Fibroblast of villous mesenchyme (primary cell): ENCODE measurements at regions not wholly inside any gene's neighbourhood (a gene's known extent, or its start where the extent isn't known, plus 50 kb on each side); places are given as distances from the start of the nearest gene placed in this dataset.
"Not testable (repeated sequence)": the region's sequence is repeated elsewhere in the genome, so short reads cannot be mapped to it uniquely, and the experiment has no call there.

ENCODE experiments used
- DNase-seq: peaks from one replicate; pipeline ENCODE4 v3.0.0-alpha.2; 2010; ENCODE audit warnings: low read depth
- H3K4me3 ChIP-seq: 2 replicates; pipeline ENCODE4 v1.5.1; 2011; ENCODE audit warnings: low read depth, mild to moderate bottlenecking, low read length
- TF ChIP-seq, protein P1 (sequence below): IDR thresholded peaks from 2 replicates; pipeline ENCODE4 v1.5.1; 2012; ENCODE audit warnings: low read depth, mild to moderate bottlenecking, low read length; ENCODE audit not compliant: insufficient read depth

DNA sequence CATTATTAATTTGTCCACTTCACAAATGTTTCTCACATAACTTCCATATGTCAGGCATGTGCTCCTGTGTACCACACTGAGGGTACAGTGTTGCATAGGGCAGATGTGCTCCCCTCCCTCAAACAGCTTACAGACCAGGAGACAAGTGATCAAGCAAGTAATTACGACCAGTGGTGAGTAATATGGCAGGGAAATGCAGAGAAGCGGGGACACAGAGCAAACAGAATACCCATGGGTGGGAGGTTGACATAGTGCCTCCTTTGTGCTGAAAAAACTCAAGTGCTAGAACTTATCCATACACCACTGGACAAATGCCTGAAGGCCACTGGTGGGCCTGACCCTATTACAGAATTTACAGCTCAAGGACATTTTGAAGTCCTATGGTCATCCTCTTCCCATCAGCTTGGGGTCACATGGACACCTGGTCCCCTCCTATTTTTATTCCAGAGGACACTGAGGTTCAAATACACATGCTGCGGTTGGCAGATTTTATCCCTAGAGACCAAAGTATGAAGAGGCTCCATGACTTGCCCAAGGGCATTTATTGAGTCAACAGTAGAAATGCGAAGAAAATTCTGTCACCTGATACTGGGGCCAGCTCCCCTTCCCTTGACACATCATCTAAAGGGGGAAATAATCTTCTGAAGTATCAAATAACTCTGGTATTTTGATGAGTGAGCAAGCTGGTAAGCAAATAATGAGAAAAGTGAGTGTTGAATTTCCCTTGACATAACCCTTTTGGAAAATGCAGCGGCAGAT is 116.6 kb downstream of the QRSL1 start:
- DNase-seq = no peak
- no peak overlapping the region for H3K4me3 ChIP-seq
- TF ChIP-seq, protein P1, sequence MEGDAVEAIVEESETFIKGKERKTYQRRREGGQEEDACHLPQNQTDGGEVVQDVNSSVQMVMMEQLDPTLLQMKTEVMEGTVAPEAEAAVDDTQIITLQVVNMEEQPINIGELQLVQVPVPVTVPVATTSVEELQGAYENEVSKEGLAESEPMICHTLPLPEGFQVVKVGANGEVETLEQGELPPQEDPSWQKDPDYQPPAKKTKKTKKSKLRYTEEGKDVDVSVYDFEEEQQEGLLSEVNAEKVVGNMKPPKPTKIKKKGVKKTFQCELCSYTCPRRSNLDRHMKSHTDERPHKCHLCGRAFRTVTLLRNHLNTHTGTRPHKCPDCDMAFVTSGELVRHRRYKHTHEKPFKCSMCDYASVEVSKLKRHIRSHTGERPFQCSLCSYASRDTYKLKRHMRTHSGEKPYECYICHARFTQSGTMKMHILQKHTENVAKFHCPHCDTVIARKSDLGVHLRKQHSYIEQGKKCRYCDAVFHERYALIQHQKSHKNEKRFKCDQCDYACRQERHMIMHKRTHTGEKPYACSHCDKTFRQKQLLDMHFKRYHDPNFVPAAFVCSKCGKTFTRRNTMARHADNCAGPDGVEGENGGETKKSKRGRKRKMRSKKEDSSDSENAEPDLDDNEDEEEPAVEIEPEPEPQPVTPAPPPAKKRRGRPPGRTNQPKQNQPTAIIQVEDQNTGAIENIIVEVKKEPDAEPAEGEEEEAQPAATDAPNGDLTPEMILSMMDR = no peak

DNA sequence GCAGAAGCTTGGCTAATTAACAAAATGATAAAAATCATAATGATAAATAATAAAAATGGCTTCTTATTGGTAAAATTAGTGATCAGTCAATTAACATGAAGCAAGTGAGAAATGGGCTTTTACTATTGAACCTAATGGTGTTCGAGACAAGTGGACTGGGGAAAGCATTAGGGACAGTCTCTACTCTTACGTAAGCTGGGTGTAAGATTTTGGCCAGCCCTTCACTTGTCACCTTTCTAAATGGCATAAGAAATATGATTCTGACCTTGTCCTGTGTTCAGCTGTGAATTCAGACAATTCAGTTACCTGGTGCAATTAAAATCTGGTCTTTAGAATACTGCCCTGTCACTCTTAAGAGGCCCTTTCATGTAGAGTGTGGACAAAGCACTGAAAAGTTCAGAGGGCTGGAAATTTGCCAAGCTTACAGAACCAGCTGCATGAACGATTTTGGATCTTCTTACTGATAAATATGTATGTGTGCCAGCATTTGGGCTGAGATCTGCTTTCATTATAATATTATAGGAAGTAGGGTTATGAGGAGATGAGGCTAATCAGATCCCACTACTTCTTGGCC is 115.9 kb downstream of the QRSL1 start:
- TF ChIP-seq, protein P1 = no peak
- DNase-seq = no peak
- no peak overlapping the region for H3K4me3 ChIP-seq

DNA sequence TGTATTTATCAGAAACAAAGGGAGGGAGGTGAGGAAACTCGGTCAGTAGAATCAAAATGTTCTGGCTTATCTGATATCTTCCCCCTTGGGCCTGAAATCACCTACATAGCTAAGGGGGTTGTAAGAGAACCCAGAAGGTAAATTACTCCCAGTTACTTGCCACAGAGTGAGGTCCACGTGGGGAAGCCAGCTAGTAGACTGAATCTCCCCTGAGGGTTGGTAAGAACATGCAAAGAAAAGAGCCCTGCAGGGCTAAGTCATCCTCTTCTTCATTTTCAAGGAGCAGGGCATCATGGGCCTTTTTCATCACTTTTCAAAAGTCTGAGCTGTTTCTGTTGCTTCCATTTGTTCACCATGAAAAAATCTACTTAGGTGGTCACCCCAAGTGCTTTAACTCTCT is 115.4 kb downstream of the QRSL1 start:
- DNase-seq = no peak
- H3K4me3 ChIP-seq = no peak overlapping the region
- TF ChIP-seq, protein P1 = no peak

DNA sequence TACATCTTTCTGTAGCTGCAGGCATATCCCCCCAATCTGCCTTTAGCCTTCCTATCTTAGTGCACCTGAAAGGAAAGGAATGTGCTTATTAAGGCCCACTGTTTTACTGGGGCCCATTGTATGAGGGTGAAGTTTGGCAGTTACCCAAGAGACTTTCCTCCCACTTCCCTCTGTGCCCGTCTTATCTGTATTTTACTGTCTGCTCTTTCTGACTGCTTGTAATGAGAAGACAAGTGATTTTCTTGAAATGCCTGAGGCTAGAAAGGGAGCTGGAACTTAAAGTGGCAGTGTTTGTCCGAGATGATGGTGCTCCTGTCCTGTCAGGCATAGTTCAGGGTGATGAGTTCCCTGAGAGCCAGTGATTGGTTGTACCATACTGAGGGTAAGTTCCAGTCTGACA is 114.7 kb downstream of the QRSL1 start:
- not testable (repeated sequence) for DNase-seq

DNA sequence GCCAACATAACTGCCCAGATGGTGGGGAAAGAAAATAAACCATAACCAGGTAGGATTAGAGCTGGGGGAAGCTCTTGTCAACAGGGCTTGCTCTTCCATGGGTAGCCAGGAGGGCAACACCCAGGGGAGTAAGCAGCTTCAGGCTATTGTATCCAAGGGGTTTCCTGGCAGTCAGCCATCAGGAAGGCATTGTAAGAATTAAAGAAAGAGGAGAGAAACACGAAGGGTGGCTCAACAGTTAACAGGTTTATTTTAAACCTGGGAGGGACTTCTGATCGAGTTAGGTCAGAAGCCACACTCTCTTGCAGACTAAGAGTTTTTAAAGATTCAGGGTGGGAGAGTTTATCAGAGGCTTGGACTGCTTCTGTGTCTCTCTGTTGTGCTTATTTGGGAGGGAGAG is 114.2 kb downstream of the QRSL1 start:
- TF ChIP-seq, protein P1 = no peak
- no peak overlapping the region for H3K4me3 ChIP-seq
- no peak for DNase-seq

More for the DNA sequence above, 114.7 kb downstream of the QRSL1 start:
- not testable (repeated sequence) for H3K4me3 ChIP-seq

DNA sequence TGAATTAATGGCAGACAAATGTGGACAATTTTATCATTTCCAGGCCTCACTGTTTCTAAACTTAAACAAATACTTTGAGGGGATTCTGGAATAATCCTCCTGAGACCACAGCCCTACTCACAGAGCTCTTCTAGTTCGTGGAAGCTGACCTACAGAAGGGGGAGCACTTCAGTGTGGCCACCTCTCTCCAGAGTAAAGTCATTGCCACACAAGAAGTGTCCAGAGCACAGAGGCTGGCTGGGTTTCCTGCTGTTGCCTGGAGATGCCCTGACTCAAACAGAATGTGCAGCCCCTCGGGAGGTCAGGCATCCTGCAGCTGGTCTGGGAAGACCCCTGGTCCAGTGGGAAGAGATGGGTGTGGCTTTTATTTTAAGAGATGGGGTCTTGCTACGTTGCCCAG is 110.9 kb downstream of the QRSL1 start:
- no peak for DNase-seq
- TF ChIP-seq, protein P1 = no peak
- H3K4me3 ChIP-seq = no peak overlapping the region

DNA sequence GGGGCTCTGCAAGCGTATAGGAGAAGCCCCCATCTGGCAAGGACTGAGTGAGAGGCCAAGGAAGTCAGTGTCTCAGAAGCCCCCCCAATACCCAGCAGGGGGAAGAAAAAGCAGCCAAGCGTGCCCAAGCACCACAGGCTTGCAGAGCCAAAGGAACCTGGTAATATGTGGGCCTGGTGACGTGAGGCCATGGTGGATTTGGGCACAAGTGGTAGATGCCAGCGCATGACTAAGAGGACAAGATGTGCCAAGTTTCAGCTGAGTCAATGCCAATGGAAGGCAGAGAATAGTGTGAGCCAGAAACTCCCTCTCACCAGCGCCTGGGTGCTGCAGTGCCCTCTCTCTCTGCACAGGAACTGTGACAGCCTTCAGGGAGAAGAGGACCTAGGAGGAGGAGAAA is 110.0 kb downstream of the QRSL1 start:
- TF ChIP-seq, protein P1 = no peak
- no peak for DNase-seq
- no peak overlapping the region for H3K4me3 ChIP-seq
